HG03558 (cell line): ENCODE measurements at regions not wholly inside any gene's neighbourhood (a gene's known extent, or its start where the extent isn't known, plus 50 kb on each side); places are given as distances from the start of the nearest gene placed in this dataset.
"Not testable (repeated sequence)": the region's sequence is repeated elsewhere in the genome, so short reads cannot be mapped to it uniquely, and the experiment has no call there.

Experiments
- ATAC-seq: cut with Tn5 transposase; IDR thresholded peaks from one replicate; pipeline ENCODE4 v1.9.1; 2021; ENCODE audit warnings: moderate number of reproducible peaks; ENCODE audit not compliant: unreplicated experiment; ENCODE audit errors: extremely low read depth

DNA sequence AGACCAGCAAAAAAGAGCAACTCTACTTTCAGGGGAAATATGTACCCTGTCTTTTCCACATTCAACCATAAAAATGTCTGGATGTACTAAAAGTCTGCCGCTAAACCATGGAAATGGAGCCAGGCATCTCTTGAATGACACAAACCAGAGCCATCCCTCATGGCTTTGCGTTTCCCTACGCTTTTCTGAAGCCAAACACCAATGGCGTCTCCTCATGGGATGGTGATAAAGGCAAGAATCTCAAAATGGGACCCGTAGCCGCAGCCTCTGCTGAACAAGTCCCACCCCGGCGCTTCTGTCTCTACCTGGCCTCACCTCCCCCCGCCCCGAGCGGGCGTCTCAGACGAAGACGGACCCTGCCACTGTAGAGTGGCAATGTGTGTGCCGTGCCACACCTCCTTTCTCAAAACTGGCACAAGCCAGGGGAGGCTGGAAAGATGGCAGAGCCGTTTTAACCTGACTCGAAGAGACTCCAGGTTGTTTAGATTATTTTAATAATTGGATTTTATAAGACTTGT lies 80.3 kb upstream of the AFDN start:
- no peak for ATAC-seq

- no peak for ATAC-seq
Measured at GRCh38 chr6:167746975-167747374, 79.7 kb upstream of the AFDN start.

DNA sequence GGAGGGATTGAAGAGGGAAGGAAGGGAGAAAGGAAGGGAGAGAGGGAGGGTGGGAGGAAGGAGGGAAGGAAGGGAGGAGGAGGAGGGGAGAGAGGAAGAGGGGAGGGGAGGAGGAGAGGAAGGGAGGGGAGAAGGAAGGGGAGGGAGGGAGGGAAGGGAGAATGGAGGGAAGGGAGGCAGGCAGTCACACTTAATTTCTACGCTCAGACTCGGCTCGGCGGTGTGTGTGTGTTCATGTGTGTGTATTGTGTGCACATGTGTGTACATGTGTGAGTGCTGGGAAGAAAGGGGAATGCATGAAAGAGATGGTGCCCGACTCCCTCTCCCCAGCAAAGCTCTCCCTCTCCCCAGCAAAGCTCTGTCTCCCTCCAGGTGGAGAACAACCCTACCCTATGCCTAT lies 79.1 kb upstream of the AFDN start:
- ATAC-seq, result no peak

DNA sequence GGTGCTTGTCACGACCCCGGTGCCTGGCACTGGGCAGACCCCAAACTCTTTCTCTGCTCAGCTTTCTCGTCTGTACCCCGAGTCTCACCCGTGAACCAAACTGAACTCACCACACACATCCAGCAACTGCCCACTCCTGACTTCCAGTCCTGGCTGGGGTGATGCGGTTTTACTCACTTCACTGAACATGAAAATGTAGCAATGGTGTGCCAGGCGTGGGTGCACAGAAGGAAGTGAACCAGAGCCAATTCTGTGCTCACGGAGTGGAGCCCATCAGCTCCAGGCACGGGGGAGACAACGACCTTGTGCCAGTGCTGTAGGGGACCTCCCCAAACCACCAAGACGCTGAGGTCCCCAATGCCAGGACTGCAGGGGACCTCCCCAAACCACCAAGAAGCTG lies 78.7 kb upstream of the AFDN start:
- no peak for ATAC-seq

- ATAC-seq, result no peak
Measured at GRCh38 chr6:167748458-167749379, 78.0 kb upstream of the AFDN start.

GRCh38 chr6:167750956-167751358 lies 75.8 kb upstream of the AFDN start:
- ATAC-seq, result no peak

DNA sequence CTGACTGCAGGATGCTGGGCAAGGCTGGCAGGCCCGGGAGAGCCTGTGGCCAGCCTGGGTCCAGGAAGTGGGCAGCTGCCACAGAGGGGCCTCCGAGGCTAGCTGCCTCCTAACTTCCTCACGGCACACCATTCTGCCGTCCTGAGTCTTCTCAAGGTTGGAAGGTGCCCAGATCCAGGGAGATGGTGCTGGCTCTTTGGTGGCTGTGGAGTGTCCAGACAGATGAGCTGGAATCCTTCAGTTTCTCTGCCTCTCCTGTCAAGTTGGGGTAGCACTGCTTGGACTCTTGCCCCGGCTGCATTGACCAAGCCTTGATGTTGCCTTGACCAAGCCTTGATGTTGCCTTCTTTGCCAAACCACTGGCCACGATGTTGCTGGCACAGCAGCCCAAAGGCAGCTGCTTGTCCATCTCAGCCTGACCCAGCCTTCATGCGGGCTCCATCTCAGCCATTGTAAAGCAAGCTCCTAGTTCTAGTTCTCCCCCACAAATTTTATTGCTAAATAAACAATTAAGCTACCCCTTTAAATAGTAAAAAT lies 75.1 kb upstream of the AFDN start:
- no peak for ATAC-seq

- not testable (repeated sequence) for ATAC-seq
Measured at GRCh38 chr6:167753281-167753680, 73.4 kb upstream of the AFDN start.

DNA sequence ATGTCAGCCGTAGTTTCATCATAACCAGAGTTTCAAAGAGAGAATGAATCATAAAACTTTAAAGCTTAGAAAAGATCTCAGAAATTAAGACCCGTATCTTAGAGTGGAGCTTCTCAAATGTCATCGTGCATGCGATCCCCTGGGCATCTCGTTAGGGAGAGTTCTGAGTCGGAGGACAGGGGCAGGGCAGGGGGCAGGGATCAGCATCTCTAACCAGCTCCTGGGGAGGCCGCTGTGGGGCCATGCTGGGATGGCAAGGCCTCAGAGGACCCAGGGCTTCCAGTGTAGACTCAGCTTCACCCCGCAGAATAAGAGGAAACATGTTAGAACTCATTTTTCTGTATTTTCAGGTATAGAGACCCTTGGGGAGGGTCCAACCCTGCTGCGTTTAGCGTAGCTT lies 72.0 kb upstream of the AFDN start:
- ATAC-seq, result no peak

GRCh38 chr6:167755461-167755860 lies 71.2 kb upstream of the AFDN start:
- ATAC-seq, result no peak

GRCh38 chr6:167756597-167756996 lies 70.1 kb upstream of the AFDN start:
- ATAC-seq, result no peak

DNA sequence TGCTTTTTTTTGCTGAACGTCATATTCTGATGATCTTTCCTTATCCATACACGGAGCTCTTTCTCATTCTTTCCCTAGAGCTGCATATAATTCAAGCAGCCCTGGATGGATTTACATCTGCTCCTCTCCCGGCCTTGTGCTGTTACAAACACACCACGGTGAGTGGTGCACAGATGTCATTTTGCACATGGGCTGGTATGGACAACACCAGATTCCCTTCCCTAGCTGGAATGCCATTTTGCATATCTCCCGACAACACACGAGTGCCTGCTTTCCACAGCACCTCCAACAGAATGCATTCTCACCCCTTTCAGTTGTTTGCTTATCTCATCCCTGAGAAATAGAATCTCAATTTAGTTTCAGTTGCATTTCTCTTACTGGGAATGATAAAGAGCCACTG lies 69.5 kb upstream of the AFDN start:
- ATAC-seq, result no peak

DNA sequence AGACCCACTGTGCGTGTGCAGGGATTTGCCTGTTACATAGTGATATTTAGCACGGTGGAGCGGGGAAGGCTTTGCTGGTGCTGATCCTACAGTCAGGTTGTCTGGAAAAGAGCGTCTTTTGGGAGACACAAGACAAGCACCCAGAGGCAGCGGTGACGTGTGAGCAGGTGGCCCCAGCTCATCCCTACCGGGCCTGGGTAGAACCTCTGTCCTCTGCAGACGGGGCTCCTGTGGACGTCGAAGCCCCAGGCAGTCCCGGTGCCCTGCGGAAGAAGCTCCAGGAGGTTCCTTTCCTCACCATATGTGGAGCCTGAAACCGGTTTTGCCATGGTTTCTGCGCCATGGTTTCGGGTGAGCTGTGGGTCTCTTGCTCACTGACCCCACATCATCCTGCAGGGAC lies 68.9 kb upstream of the AFDN start:
- ATAC-seq, result no peak

- ATAC-seq, result no peak
Measured at GRCh38 chr6:167758309-167759023, 68.2 kb upstream of the AFDN start.

DNA sequence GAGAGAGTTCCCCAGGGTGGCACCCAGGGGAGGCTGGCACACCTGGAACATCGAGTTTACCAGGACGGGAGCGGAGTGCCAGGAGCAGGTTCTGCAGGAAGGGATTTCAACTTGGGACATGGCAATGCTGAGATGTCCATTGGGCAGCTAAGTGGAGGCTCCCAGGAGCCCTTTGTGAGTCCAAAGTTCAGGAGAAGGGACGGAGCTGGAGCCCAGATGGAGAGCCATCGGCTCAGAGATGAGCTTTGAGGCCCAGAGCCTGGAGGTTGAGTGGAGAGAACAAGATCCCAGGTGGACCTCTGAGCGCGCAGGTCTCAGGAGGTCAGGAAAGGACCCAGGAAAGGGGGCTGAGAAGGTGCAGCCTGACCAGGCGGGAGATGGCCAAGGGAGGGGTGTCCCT lies 67.5 kb upstream of the AFDN start:
- ATAC-seq, result no peak

- ATAC-seq, result no peak
Measured at GRCh38 chr6:167759912-167760311, 66.8 kb upstream of the AFDN start.

- no peak for ATAC-seq
Measured at GRCh38 chr6:167760979-167761793, 65.5 kb upstream of the AFDN start.

DNA sequence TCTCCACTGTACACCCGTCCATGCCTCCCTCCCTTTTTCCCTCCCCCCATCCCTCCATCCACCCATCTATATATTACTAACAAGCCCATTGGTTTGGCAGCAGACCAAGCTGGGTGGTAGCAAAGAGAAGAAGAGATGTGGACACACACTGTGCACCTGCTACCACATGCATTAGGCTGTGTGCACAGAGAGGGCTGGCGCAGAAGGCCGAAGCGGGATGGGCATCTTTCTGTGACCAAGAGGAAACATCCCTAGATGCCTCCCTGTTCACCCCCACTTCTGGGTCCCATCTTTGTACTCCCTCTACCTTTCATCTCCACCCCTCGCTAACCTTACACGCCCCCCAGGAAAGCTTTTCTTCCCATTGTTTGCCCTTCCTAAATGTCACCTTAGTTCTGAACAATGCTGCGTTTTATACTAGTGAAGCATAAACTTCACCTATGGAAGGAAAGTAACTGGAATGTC lies 64.9 kb upstream of the AFDN start:
- no peak for ATAC-seq

GRCh38 chr6:167762259-167762962 lies 64.3 kb upstream of the AFDN start:
- no peak for ATAC-seq
